GM18519 (cell line): ENCODE measurements at regions not wholly inside any gene's neighbourhood (a gene's known extent, or its start where the extent isn't known, plus 50 kb on each side); places are given as distances from the start of the nearest gene placed in this dataset.

ENCODE experiments used
- ATAC-seq: cut with Tn5 transposase; IDR thresholded peaks from one replicate; pipeline ENCODE4 v1.9.1; 2021; ENCODE audit warnings: mild to moderate bottlenecking, moderate library complexity; ENCODE audit not compliant: unreplicated experiment, low FRiP score

DNA sequence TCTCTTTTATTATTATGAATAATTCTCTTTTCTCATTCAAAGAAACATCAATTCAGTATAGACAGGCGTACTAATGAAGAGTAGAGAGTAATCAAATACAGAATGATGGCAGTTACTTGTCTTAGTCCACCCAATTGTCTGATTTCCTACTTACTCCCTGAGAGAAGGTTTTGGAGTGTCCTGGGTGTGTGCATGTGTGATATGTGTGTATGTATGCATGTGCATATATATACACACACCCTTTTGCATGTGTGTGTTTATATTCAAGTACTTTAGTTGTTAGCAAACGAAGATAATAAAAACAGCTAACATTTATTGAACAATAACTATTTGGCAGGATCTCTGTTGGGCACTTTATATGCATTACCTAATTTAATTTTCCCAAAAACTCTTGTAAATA lies 63.2 kb upstream of the CCDC190 start:
- ATAC-seq = no peak

DNA sequence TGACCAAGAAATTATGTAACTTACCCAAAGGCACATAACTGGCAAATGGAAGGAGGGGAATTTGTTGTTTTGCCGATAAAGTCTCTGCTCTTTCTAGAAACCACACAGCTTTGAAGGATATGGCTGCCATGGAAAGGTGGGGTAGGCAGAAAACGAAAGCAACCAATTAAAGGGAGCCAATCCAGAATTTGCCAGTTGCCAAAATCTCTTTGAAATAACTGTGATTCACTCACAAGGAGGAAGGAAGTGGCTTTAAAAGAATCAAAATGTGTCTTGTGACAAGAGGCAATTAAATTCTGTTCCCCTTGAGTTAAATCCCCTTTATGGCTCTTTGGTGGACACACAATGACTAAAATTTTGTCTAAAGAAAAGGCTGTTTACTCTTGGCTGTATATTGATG lies 61.2 kb upstream of the CCDC190 start:
- no peak for ATAC-seq

DNA sequence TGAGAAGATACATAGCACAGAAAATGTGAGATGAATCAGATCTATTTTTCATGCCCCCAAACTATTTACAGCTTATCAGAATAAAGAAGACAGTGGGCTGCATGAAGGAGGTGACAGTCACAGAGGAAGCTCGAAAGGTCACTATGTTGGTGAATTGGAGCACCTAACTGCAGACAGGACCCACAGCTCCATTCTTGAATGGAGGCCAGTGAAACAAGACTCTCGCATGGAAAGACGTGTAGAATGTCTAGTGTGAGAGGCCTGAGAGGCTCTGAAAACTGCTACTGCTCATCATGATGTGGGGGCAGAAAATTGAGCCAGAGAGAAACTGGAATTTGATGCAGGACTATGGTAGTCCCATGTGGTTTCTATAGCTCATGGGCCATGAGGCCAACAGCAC lies 60.3 kb upstream of the CCDC190 start:
- no peak for ATAC-seq

DNA sequence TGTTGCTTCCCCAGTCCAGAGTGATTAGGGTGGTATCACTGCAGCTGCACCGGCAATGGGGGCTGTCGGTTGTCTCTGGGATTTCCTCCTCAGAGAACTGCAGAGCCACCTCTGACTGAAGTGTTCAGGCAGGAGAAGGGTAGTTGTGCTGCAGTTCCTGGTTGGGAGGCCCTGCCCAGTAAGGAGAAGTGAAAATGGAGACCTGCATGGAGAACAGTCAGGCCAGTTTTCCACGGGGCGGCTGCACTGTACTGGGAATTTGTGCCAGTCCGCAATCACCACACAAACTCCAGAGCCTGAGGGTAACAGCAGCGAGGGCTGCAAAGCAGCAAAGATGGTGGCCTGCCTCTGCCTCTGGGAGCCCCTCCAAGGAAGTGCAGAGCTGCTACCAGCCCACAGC lies 58.1 kb upstream of the CCDC190 start:
- no peak for ATAC-seq

DNA sequence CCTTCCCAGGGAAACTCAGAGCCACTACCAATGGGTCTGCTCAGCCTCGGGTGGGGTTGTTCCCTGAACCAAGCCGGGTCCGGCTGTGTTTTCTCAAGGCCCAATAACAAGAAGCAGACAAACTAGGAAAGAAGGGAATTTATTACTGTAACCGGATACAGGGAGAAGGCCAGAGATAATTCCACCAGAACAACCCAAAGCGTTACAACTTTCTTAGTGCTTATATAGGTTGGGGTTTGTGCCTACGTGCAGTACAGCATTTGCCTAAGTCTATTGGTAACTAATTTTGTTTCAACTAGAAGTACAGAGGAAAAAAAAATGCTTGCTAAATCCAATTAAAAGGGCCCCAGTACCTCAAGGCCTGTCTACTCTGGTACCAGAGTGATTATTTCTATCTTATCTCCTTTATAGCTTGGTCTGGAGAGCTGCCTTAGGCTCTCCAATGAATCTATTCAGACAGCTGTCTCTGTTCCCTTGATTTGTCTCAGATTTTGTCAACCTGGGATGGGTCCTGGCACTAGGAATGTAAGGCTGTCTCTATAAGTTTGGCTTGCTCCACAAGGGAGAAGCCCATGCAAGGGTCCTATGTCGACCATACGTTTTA lies 57.3 kb upstream of the CCDC190 start:
- ATAC-seq = no peak

DNA sequence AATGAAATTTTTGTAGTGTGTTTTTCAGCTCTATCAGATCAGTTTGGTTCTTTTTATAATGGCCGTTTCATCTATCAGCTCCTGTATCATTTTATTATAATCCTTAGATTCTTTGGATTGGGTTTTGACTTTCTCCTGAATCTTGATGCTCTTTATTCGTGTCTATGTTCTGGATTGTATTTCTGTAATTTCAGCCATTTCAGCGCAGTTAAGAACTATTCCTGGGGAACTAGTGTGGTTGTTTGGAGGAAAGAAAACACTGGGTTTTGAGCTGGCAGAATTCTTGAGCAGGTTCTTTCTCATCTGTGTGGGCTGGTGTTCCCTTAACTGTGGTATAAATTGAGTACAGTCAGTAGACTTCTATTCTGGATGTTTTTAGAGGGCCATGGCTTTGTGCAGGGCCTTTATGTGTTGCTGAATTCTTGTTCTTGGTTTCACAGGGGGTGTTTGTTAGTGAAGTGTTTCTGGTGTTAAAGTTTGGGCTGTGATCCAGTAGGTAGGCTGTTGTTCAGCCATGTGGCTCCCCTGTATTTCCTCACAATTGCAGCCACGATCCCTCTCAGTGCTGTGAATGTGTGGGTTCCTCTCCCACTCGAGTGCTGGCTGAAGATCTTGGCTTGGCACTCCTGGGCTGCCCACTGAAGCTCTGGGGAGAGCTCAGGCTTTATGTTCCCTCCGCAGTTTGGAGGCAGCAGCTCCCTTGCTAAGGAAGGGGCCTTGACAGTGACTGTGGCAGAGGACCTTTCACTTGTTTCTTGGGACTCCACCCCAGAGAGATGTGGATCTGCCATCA lies 56.0 kb upstream of the CCDC190 start:
- ATAC-seq = no peak

DNA sequence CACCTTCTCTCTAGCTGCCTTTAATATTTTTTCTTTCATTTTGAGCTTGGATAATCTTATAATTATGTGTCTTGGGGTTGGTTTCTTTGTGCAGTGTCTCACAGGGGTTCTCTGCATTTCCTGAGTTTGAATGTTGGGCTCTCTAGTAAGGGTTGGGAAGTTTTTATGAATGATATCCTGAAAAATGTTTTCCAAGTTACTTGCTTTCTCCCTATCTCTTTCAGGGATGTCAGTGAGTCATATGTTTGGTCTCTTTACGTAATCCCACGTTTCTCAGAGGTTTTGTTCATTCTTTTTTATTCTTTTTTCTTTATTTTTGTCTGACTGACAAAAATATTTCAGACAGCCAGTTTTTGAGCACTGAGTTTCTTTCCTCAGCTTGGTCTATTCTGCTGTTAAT lies 55.4 kb upstream of the CCDC190 start:
- no peak for ATAC-seq

DNA sequence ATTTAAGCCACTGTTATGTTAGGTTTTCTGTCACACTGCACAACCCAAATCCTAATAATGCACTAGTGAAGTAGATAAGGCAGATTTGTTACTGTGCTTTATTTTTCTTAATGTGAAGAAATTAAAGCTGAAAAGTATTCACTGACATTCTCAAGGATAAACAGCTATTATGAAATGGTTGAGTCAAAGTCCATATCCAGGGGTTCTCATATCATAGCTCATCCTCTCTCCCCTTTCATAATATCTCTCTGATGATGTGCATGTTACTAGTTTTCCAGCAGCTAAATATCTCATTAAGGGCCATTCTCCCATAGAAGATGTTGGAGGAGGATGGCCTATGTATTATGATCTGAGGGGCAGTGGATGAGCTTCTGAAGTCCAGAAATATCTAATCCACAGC lies 53.6 kb upstream of the CCDC190 start:
- ATAC-seq = no peak

DNA sequence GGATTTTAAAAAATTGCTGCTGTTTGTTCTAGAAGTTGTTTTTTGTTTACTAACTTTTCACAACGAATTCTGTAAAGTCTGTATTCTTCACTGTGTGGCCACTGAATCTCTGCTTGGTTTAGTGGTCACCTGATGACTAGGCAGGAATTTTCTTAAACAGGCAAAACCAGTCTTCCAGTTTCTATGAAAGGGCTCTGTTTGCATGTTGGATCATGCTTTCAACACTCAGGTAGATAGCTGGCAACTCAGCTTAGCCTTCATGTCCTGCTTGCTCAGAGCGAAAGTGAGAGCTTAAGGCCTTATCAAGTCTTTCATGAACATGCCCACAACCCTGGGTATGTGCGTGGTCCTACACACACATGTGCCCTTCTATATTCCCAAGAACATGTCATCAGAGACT lies 52.4 kb upstream of the CCDC190 start:
- ATAC-seq = no peak

DNA sequence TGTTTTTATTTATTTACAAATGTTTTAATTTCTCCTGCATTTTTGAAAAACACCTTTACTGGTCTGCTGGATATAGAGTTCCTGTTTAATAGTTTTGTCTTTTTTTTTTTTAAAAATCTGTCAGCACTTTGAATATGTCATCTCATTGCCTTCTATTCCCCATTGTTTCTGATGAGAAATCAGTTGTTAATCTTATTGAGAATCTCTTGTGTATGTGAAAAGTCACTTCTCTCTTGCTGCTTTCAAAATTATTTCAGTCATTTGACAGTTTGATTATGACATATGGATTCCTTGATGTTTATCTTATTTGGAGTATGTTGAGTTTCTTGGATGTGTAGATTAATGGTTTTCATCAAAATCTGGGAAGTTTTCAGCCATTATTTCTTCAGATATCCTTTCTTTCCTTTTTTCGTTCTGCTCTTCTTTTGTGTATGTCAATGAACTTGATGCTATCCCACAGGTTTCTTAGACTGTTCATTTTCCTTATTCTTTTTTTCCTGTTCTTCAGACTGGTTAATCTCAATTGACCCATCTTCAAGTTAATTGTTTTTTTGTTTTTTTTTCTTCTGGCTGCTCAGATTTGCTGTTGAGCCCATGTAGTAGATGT lies 51.2 kb upstream of the CCDC190 start:
- no peak for ATAC-seq
